ENCODE measurements at regions not wholly inside any gene's neighbourhood (a gene's known extent, or its start where the extent isn't known, plus 50 kb on each side); places are given as distances from the start of the nearest gene placed in this dataset.

DNA sequence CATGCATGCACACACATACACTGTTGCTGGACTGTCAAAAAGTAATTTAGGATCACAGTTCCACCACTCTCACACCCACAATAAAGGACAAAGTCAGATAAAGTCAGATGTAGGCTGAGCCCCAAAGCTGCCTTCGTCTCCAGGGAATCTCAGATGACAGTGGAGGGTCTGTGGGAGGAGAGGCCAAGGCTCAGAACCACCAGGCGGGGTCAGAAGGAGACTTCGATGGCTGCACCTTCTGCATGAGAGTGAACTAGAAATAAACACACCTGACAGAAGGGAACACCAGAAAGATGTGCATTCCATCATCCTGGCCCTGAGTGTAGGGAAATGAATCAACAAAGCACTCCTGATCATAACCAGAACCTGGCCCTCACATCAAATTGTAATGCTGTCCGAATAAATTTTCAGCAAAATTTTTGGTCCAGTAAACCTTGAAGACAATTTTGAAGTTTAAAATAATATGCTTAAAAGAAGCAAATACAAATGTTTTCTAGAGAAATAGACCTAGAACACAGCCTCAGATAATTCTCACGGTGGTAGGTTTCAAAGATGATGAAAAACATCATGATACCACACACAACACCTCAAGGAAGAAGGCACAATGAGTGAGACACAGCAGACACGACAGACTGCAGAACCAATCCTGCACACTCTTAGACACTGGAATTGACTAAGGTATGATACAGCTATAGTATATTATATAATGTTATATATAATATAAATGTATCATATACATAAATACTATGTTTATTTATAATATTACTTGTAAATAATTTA, 269.8 kb upstream of the KLF6 start:
- TF ChIP-seq, protein P1, sequence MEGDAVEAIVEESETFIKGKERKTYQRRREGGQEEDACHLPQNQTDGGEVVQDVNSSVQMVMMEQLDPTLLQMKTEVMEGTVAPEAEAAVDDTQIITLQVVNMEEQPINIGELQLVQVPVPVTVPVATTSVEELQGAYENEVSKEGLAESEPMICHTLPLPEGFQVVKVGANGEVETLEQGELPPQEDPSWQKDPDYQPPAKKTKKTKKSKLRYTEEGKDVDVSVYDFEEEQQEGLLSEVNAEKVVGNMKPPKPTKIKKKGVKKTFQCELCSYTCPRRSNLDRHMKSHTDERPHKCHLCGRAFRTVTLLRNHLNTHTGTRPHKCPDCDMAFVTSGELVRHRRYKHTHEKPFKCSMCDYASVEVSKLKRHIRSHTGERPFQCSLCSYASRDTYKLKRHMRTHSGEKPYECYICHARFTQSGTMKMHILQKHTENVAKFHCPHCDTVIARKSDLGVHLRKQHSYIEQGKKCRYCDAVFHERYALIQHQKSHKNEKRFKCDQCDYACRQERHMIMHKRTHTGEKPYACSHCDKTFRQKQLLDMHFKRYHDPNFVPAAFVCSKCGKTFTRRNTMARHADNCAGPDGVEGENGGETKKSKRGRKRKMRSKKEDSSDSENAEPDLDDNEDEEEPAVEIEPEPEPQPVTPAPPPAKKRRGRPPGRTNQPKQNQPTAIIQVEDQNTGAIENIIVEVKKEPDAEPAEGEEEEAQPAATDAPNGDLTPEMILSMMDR (conservative IDR thresholded peaks at IDR 0.05): no peak
- no peaks in the 10 kb centered on the region for H3K27me3 Mint-ChIP-seq (ENCODE audit: low read depth)
- Histone ChIP-seq H4K20me1 (ENCODE audit: control insufficient read depth, insufficient read depth, insufficient read length) (no peaks in the 10 kb centered on the region), H3T11ph (ENCODE audit: low read length) (no peak overlapping the region), H3K18ac (ENCODE audit: insufficient read length, low read depth, low read length) (no peak overlapping the region), H4K5ac (ENCODE audit: insufficient read length, low read depth, low read length) (no peak overlapping the region), H2BK12ac (ENCODE audit: insufficient read length, low read depth, low read length) (no peak overlapping the region), H3K14ac (ENCODE audit: insufficient read depth, low read length) (no peak overlapping the region), H3K23me2 (ENCODE audit: insufficient read length, low read depth, low read length, poor library complexity, severe bottlenecking) (no peaks in the 10 kb centered on the region), H2BK15ac (ENCODE audit: low read depth, low read length) (no peak overlapping the region), H3K9ac (ENCODE audit: extremely low read depth, insufficient read length, low read length) (no peak overlapping the region), H3K4ac (ENCODE audit: low read depth, low read length) (no peak overlapping the region), H2AFZ (ENCODE audit: low read length) (no peak overlapping the region), H3K79me2 (ENCODE audit: insufficient read depth, low read length) (no peaks in the 10 kb centered on the region), H3K27me3 (ENCODE audit: insufficient read depth, low read length) (no peaks in the 10 kb centered on the region), H2BK5ac (ENCODE audit: insufficient read length, low read length) (no peak overlapping the region), H3K27ac (ENCODE audit: insufficient read length, low read depth, low read length) (no peak overlapping the region), H4K8ac (replicated peaks; ENCODE audit: insufficient read length, low read depth, low read length) (no peak overlapping the region), H3K56ac (ENCODE audit: insufficient read length, low read depth, low read length) (no peak overlapping the region), H4K91ac (ENCODE audit: insufficient read length, low read depth, low read length) (no peak overlapping the region), H3K4me2 (ENCODE audit: insufficient read depth, insufficient read length, low read length) (no peak overlapping the region), H3K79me1 (ENCODE audit: insufficient read depth, low read depth, low read length, poor library complexity, severe bottlenecking) (no peaks in the 10 kb centered on the region), H3K9me3 (ENCODE audit: control insufficient read depth, low read depth, low read length) (no peaks in the 10 kb centered on the region), H3K4me1 (ENCODE audit: insufficient read depth, low read length) (no peaks in the 10 kb centered on the region), H2BK20ac (ENCODE audit: low read depth, low read length, poor library complexity, severe bottlenecking) (no peak overlapping the region), H3K23ac (ENCODE audit: insufficient read length, low read depth, low read length) (no peak overlapping the region), H2BK120ac (ENCODE audit: low read depth, low read length, poor library complexity, severe bottlenecking) (no peak overlapping the region), H2AK5ac (ENCODE audit: insufficient read length, low read length) (no peak overlapping the region)
- H3K4me3 Mint-ChIP-seq: no peak overlapping the region
- no CpG with 5 or more reads among the region's 6 CpGs for WGBS (ENCODE audit: extremely low coverage, insufficient read length, low lambda C conversion rate)
- no peaks in the 10 kb centered on the region for H3K9me3 Mint-ChIP-seq
- no peak for DNase-seq
- no peaks in the 10 kb centered on the region for H3K4me1 Mint-ChIP-seq
- H3K36me3 Mint-ChIP-seq (ENCODE audit: insufficient read depth in 1 of 3, low read depth in 3 of 3): no peaks in the 10 kb centered on the region
- H3K27ac Mint-ChIP-seq: 0 out of 7 replicates have a peak overlapping the region, but pooled peaks of 1 of the 3 experiments have one; percentile 13
